Liver (tissue), 3 donors: ENCODE measurements at regions not wholly inside any gene's neighbourhood (a gene's known extent, or its start where the extent isn't known, plus 50 kb on each side); places are given as distances from the start of the nearest gene placed in this dataset.

ENCODE experiments used
- ATF3 ChIP-seq: IDR thresholded peaks from 2 replicates; pipeline ENCODE4 v1.6.1; 2016; ENCODE audit warnings: antibody characterized with exemption
- CTCF ChIP-seq: fragments of 150-350 bp; IDR thresholded peaks from 2 replicates; pipeline ENCODE4 v1.5.1; 2017; ENCODE audit warnings: improper control_type of control experiment, low read depth, low read length; ENCODE audit not compliant: missing input control
- EGR1 ChIP-seq, 2 donors: IDR thresholded peaks; 2 replicates each; pipeline ENCODE4 v1.6.1; 2016 to 2018; ENCODE audit warnings: antibody characterized with exemption in 2 of 2, low read depth in 2 of 2
- FOXA2 ChIP-seq: IDR thresholded peaks from 2 replicates; pipeline ENCODE4 v1.6.1; 2016; ENCODE audit warnings: antibody characterized with exemption
- GABPA ChIP-seq, 2 donors: IDR thresholded peaks in 1 of 2; conservative IDR thresholded peaks in 1 of 2; 2 replicates each; pipeline ENCODE4 v1.6.1; 2016; ENCODE audit warnings: antibody characterized with exemption in 2 of 2, mild to moderate bottlenecking in 1 of 2, moderate library complexity in 1 of 2
- HNF4G ChIP-seq: IDR thresholded peaks from 2 replicates; pipeline ENCODE4 v1.6.1; 2016; ENCODE audit warnings: antibody characterized with exemption
- JUND ChIP-seq, 2 donors: IDR thresholded peaks; 2 replicates each; pipeline ENCODE4 v1.6.1; 2016; ENCODE audit warnings: antibody characterized with exemption in 2 of 2
- RAD21 ChIP-seq, 2 donors: IDR thresholded peaks; 2 replicates each; pipeline ENCODE4 v1.6.1; 2016; ENCODE audit warnings: antibody characterized with exemption in 2 of 2, mild to moderate bottlenecking in 2 of 2
- REST ChIP-seq: IDR thresholded peaks from 2 replicates; pipeline ENCODE4 v1.6.1; 2016; ENCODE audit warnings: antibody characterized with exemption, mild to moderate bottlenecking
- SP1 ChIP-seq: IDR thresholded peaks from 2 replicates; pipeline ENCODE4 v1.6.1; 2018; ENCODE audit warnings: antibody characterized with exemption, mild to moderate bottlenecking
- YY1 ChIP-seq: IDR thresholded peaks from 2 replicates; pipeline ENCODE4 v1.6.1; 2016; ENCODE audit warnings: antibody characterized with exemption, mild to moderate bottlenecking
- ZBTB33 ChIP-seq: IDR thresholded peaks from 2 replicates; pipeline ENCODE4 v1.6.1; 2016; ENCODE audit warnings: antibody characterized with exemption
- TF ChIP-seq, protein P1 (sequence below): IDR thresholded peaks from 2 replicates; pipeline ENCODE4 v1.6.1; 2016; ENCODE audit warnings: antibody characterized with exemption
- donor health status: healthy.
- donor health status: healthy.

DNA sequence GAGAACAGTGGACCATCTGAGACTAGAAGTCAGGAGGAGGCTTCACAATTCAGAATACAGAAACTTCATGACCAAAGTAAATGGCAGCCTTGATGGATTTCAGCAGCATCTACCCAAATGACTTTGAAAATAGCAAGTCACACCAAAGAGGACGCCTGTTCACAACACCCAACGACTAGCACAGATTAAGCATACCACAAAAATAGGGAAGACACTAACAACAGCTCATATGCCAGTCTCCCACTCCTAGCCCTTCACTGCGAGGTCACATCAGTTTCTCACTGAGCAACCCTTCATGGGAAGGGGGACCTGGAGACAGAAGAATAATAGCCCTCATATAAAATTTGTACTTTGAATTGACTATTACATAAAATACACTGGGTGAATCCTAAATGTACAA lies 228.4 kb upstream of the SLC39A10 start:
- TF ChIP-seq YY1 (no peak), CTCF (no peak), EGR1 (IDR thresholded peaks at IDR 0.05; ENCODE audit: low read depth in 2 of 2) (no peak), REST (no peak), ATF3 (no peak), ZBTB33 (no peak), GABPA (IDR thresholded peaks at IDR 0.05 in 1 of 2, conservative IDR thresholded peaks at IDR 0.05 in 1 of 2) (no peak), SP1 (no peak), JUND (IDR thresholded peaks at IDR 0.05) (no peak), HNF4G (no peak), FOXA2 (no peak), RAD21 (IDR thresholded peaks at IDR 0.05) (no peak)
- TF ChIP-seq, protein P1, sequence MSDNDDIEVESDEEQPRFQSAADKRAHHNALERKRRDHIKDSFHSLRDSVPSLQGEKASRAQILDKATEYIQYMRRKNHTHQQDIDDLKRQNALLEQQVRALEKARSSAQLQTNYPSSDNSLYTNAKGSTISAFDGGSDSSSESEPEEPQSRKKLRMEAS = no peak
